ENCODE measurements at regions not wholly inside any gene's neighbourhood (a gene's known extent, or its start where the extent isn't known, plus 50 kb on each side); places are given as distances from the start of the nearest gene placed in this dataset.

DNA sequence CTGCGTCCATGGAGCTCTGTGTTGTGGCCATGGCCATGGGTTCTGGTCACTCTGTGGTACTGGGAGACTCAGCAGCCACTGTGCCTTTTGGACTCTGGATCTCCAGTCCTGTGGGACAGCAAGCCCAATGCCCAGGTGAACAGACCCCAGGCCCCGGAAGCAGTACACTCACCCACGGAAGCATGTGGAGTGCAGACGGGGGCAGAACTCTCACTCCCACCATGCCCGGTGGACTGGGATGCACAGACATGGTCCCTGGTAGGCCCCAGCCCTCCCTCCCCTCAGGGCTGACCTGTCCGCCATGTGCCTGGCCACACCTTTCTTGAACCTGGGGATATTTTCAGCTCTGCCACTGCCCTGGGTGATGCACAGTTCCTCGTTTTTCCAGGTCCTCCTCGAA lies 163.3 kb downstream of the URI1 start:
- H3K9me3 Mint-ChIP-seq = peaks cover 6% of the 10 kb centered on the region

GRCh38 chr19:30105727-30106126 lies 163.7 kb downstream of the URI1 start:
- no peak overlapping the region for H3K4me3 Mint-ChIP-seq
- DNase-seq (ENCODE audit: low spot score in 2 of 2, unreplicated experiment in 2 of 2) = no peak
- no peaks in the 10 kb centered on the region for H3K36me3 Mint-ChIP-seq
- no peaks in the 10 kb centered on the region for H3K4me1 Mint-ChIP-seq
- no peak for TF ChIP-seq CTCF (IDR thresholded peaks at IDR 0.05; ENCODE audit: unreplicated experiment)
- H3K27me3 Mint-ChIP-seq (ENCODE audit: low read depth) = no peaks in the 10 kb centered on the region
- H3K9me3 Mint-ChIP-seq = peaks cover 6% of the 10 kb centered on the region
- H3K27ac Mint-ChIP-seq = no peak overlapping the region

More for the DNA sequence above, 163.3 kb downstream of the URI1 start:
- Mint-ChIP-seq H3K4me1 (no peaks in the 10 kb centered on the region), H3K27ac (no peak overlapping the region), H3K4me3 (no peak overlapping the region), H3K36me3 (no peaks in the 10 kb centered on the region), H3K27me3 (ENCODE audit: low read depth) (no peaks in the 10 kb centered on the region)
- no peak for TF ChIP-seq CTCF (IDR thresholded peaks at IDR 0.05; ENCODE audit: unreplicated experiment)
- DNase-seq (ENCODE audit: low spot score in 2 of 2, unreplicated experiment in 2 of 2) = no peak

- Mint-ChIP-seq H3K36me3 (no peaks in the 10 kb centered on the region), H3K27me3 (ENCODE audit: low read depth) (no peaks in the 10 kb centered on the region), H3K4me3 (no peak overlapping the region), H3K4me1 (no peaks in the 10 kb centered on the region), H3K27ac (no peak overlapping the region), H3K9me3 (peaks cover 3% of the 10 kb centered on the region)
- TF ChIP-seq CTCF (IDR thresholded peaks at IDR 0.05; ENCODE audit: unreplicated experiment) = no peak
- no peak for DNase-seq (ENCODE audit: low spot score in 2 of 2, unreplicated experiment in 2 of 2)
Observed at GRCh38 chr19:30106417-30107095, 164.5 kb downstream of the URI1 start.

- no peaks in the 10 kb centered on the region for H3K4me1 Mint-ChIP-seq
- no peaks in the 10 kb centered on the region for H3K9me3 Mint-ChIP-seq
- H3K36me3 Mint-ChIP-seq = no peaks in the 10 kb centered on the region
- no peaks in the 10 kb centered on the region for H3K27me3 Mint-ChIP-seq (ENCODE audit: low read depth)
- no peak for DNase-seq (ENCODE audit: low spot score in 2 of 2, unreplicated experiment in 2 of 2)
- no peak for TF ChIP-seq CTCF (IDR thresholded peaks at IDR 0.05; ENCODE audit: unreplicated experiment)
- no peak overlapping the region for H3K4me3 Mint-ChIP-seq
- no peak overlapping the region for H3K27ac Mint-ChIP-seq
Observed at GRCh38 chr19:30107251-30107650, 165.2 kb downstream of the URI1 start.

DNA sequence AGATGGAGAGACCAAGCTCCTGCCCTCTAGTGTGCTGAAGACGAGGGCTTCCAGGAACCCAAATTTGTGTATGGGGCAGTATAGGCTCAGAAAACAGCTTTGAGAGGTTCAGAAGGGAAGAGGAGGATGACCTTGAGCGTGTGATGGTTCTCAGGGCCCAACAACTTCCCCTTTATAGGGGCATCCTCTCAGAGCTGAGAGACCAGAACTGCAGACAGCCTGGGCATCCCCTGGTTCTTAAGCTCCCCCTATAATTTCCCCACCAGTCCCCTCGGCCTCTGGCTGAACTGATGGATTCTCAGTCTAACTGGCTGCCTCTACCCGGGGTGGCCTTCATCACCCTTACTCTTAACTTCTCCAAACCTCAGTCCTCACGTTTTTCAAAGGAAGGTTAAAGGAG lies 167.5 kb downstream of the URI1 start:
- H3K9me3 Mint-ChIP-seq = no peaks in the 10 kb centered on the region
- H3K4me3 Mint-ChIP-seq = no peak overlapping the region
- DNase-seq (ENCODE audit: low spot score in 2 of 2, unreplicated experiment in 2 of 2) = no peak
- TF ChIP-seq CTCF (IDR thresholded peaks at IDR 0.05; ENCODE audit: unreplicated experiment) = no peak
- H3K4me1 Mint-ChIP-seq = no peaks in the 10 kb centered on the region
- no peak overlapping the region for H3K27ac Mint-ChIP-seq
- H3K27me3 Mint-ChIP-seq (ENCODE audit: low read depth) = peaks cover 2% of the 10 kb centered on the region
- no peaks in the 10 kb centered on the region for H3K36me3 Mint-ChIP-seq

Data from mesothelial cell of epicardium (in vitro differentiated cells).